ENCODE measurements at regions not wholly inside any gene's neighbourhood (a gene's known extent, or its start where the extent isn't known, plus 50 kb on each side); places are given as distances from the start of the nearest gene placed in this dataset.

DNA sequence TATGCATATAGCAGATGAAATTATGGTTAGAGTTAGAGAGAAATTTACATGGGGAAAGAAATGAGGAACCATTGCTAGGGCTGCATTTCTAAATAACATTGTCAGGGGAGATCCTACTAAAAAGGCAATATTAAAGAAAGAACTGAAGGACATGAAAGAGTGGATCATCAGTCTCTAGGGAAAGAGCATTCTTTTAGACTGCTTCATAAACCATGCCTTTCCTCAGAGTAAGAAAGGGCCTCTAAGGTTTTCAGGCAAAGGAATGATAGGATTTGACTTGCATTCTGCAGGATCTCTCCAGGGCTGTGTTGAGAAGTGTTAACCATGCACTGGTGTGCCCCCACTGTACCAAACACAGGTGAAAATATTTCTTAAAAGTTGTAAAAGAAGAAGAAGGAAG, 385.4 kb upstream of the MAD2L1 start:
- DNase-seq, result no peak
- H3K9me3 ChIP-seq, result no peaks in the 10 kb centered on the region
- no peak for TF ChIP-seq POLR2A (IDR thresholded peaks at IDR 0.05)
- TF ChIP-seq, protein P1, sequence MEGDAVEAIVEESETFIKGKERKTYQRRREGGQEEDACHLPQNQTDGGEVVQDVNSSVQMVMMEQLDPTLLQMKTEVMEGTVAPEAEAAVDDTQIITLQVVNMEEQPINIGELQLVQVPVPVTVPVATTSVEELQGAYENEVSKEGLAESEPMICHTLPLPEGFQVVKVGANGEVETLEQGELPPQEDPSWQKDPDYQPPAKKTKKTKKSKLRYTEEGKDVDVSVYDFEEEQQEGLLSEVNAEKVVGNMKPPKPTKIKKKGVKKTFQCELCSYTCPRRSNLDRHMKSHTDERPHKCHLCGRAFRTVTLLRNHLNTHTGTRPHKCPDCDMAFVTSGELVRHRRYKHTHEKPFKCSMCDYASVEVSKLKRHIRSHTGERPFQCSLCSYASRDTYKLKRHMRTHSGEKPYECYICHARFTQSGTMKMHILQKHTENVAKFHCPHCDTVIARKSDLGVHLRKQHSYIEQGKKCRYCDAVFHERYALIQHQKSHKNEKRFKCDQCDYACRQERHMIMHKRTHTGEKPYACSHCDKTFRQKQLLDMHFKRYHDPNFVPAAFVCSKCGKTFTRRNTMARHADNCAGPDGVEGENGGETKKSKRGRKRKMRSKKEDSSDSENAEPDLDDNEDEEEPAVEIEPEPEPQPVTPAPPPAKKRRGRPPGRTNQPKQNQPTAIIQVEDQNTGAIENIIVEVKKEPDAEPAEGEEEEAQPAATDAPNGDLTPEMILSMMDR (IDR thresholded peaks at IDR 0.05), result no peak
- H3K4me1 ChIP-seq, result no peaks in the 10 kb centered on the region
- H3K4me3 ChIP-seq, result no peak overlapping the region
- ATAC-seq, result no peak
- intact Hi-C loops (cut with DNase I), result no loop called here
- no peaks in the 10 kb centered on the region for H3K36me3 ChIP-seq (replicated peaks in 1 of 2; ENCODE audit: insufficient read depth in 1 of 2, low read depth in 2 of 2)
- H3K27ac ChIP-seq, result no peak overlapping the region
- H3K27me3 ChIP-seq, result no peaks in the 10 kb centered on the region

GRCh38 chr4:120447774-120448173, 381.1 kb upstream of the MAD2L1 start:
- intact Hi-C loops (cut with DNase I), result no loop called here
- ATAC-seq (no peak), DNase-seq (no peak)
- 50 to 57% methylated on average over 1 of the region's 1 CpG for WGBS, 2 donors
- Histone ChIP-seq H3K27ac (no peak overlapping the region), H3K27me3 (no peaks in the 10 kb centered on the region), H3K4me1 (no peaks in the 10 kb centered on the region), H3K36me3 (replicated peaks in 1 of 2; ENCODE audit: insufficient read depth in 1 of 2, low read depth in 2 of 2) (no peaks in the 10 kb centered on the region), H3K4me3 (no peak overlapping the region), H3K9me3 (no peaks in the 10 kb centered on the region)
- TF ChIP-seq POLR2A (IDR thresholded peaks at IDR 0.05), result no peak
- TF ChIP-seq, protein P1 (IDR thresholded peaks at IDR 0.05), result no peak

DNA sequence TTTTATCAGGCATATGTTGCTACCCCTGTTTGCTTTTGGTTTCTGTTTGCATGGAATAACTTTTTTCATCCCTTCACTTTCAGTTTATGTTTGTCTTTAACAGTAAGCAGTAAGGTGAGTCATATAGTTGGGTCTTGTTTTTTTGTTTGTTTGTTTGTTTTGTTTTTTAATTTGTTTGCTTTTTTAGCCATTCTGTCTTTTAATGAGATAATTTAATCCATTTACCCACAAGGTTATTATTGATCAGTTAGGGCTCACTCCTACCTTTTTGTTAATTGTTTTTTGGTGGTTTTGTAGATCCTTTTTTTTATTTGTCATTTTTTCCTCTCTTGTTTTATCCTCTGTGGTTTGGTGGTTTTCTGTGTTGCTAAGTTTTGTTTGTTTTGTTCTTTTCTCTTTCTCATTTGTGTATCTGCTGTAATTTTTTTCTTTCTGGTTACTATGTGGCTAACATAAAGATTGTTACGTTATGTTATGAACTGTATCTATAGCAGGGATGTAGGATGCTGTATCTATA, 379.5 kb upstream of the MAD2L1 start:
- intact Hi-C loops (cut with DNase I), result no loop called here
- DNase-seq (no peak), ATAC-seq (no peak)
- H3K27ac ChIP-seq, result no peak overlapping the region
- no peaks in the 10 kb centered on the region for H3K27me3 ChIP-seq
- H3K4me1 ChIP-seq, result no peaks in the 10 kb centered on the region
- no peak overlapping the region for H3K4me3 ChIP-seq
- H3K9me3 ChIP-seq, result no peaks in the 10 kb centered on the region
- TF ChIP-seq POLR2A (IDR thresholded peaks at IDR 0.05), result no peak
- 69 to 78% methylated on average over 1 of the region's 1 CpG for WGBS, 2 donors
- no peaks in the 10 kb centered on the region for H3K36me3 ChIP-seq (replicated peaks in 1 of 2; ENCODE audit: insufficient read depth in 1 of 2, low read depth in 2 of 2)

DNA sequence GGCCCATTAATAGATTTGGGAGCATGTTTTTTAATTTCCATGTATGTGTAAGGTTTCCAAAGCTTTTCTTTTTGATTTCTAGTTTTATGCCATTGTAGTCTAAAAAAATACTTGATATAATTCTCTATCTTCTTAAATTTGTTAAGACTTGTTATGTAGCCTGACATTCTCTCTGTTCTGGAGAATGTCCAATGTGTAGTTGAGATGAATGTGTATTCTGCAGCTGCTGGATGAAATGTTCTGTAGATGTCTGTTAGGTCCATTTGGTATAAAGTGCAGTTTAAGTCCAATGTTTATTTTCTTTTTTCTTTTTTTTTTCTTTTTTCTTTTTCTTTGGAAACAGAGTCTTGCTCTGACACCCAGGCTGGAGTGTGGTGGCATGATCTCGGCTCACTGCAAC, 378.5 kb upstream of the MAD2L1 start:
- WGBS, 2 donors, result 58 to 83% methylated on average over 1 of the region's 1 CpG
- H3K4me1 ChIP-seq, result no peaks in the 10 kb centered on the region
- no peaks in the 10 kb centered on the region for H3K27me3 ChIP-seq
- no peaks in the 10 kb centered on the region for H3K9me3 ChIP-seq
- no peak for ATAC-seq
- TF ChIP-seq, protein P1 (IDR thresholded peaks at IDR 0.05), result no peak
- no peak for TF ChIP-seq POLR2A (IDR thresholded peaks at IDR 0.05)
- intact Hi-C loops (cut with DNase I), result no loop called here
- no peak overlapping the region for H3K27ac ChIP-seq
- no peaks in the 10 kb centered on the region for H3K36me3 ChIP-seq (replicated peaks in 1 of 2; ENCODE audit: insufficient read depth in 1 of 2, low read depth in 2 of 2)
- no peak for DNase-seq
- H3K4me3 ChIP-seq, result no peak overlapping the region

DNA sequence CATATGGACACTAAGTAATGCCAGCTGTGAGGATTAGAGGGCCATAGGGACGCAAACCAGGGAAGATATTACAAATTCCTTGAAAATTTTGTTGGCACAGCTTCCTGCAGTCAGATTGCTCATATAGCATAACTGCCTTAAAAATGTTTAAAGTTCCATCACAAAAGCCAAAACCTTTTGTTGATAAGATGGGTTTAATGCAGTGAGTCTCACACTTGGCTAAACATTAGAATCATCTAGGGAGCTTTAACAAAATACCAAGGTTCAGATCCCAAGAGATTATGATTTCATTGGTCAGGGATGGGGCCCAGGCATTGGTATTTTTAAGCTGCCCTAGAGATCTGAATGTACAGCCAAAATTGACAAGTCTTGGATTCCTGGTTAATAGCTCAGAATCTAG, 376.5 kb upstream of the MAD2L1 start:
- no peak for DNase-seq
- no peaks in the 10 kb centered on the region for H3K4me1 ChIP-seq
- no peaks in the 10 kb centered on the region for H3K36me3 ChIP-seq (replicated peaks in 1 of 2; ENCODE audit: insufficient read depth in 1 of 2, low read depth in 2 of 2)
- H3K4me3 ChIP-seq, result no peak overlapping the region
- TF ChIP-seq, protein P1 (IDR thresholded peaks at IDR 0.05), result no peak
- no peak for TF ChIP-seq POLR2A (IDR thresholded peaks at IDR 0.05)
- H3K27ac ChIP-seq, result no peak overlapping the region
- no peaks in the 10 kb centered on the region for H3K27me3 ChIP-seq
- intact Hi-C loops (cut with DNase I), result no loop called here
- 75 to 79% methylated on average over 1 of the region's 1 CpG for WGBS, 2 donors
- no peaks in the 10 kb centered on the region for H3K9me3 ChIP-seq
- no peak for ATAC-seq
